K562 (cell line): ENCODE measurements at regions not wholly inside any gene's neighbourhood (a gene's known extent, or its start where the extent isn't known, plus 50 kb on each side); places are given as distances from the start of the nearest gene placed in this dataset.

ENCODE experiments used
- ATAC-seq: fragments of 200-7000 bp; cut with Tn5 transposase; 3 replicates; pipeline ENCODE4 v1.9.1; 2020; ENCODE audit warnings: moderate library complexity
- BruUV-seq: library from RNA; stranded (reverse); fragments of 400-500 nt; replicated peaks from 2 replicates; lab custom pipeline; 2021; lab: Mats Ljungman, UMichigan
- CTCF ChIA-PET: fragments of 300-600 bp; formaldehyde crosslinking; extraction: SDS; loops from one replicate; lab custom pipeline; 2021; ENCODE audit warnings: low intra/inter-chr PET ratio; lab: Yijun Ruan, JAX
- POLR2A ChIA-PET: fragments of 300-600, 350-650 bp; sonication (Branson Sonifier 250); formaldehyde crosslinking; extraction: SDS; loops from one replicate; lab custom pipeline; 2021; ENCODE audit warnings: antibody characterized with exemption, inconsistent platforms; lab: Yijun Ruan, JAX
- DNase-seq, 4 experiments: peaks; one replicate each; pipeline versions ENCODE4 v3.0.0 to v3.0.0-alpha.2; 2011 to 2018; ENCODE audit warnings: low spot score in 3 of 4, mixed read lengths in 3 of 4; ENCODE audit errors: extremely low read depth in 1 of 4
- FAIRE-seq: peaks from 2 replicates; lab custom pipeline; 2011; peaks lifted over from hg19 to GRCh38; lab: Jason Lieb, UNC
- H2AFZ ChIP-seq: 2 replicates; pipeline ENCODE4 v1.6.0; 2011; ENCODE audit warnings: low read depth, low read length, control low read depth, inconsistent platforms
- H3K27ac ChIP-seq: fragments of 200-600 bp; 3 replicates; pipeline ENCODE4 v1.8.0; 2011; ENCODE audit warnings: low read depth, mild to moderate bottlenecking, control low read depth, inconsistent platforms, low read length, moderate library complexity, mixed read lengths; ENCODE audit errors: extremely low read depth
- H3K27me3 ChIP-seq, 2 experiments: fragments of 300-600 bp in 1 of 2; 2 replicates in 1 of 2; 3 replicates in 1 of 2; pipeline versions ENCODE4 v1.6.0 to v1.8.0; 2011; ENCODE audit warnings: inconsistent platforms in 2 of 2, low read length in 2 of 2, mild to moderate bottlenecking in 1 of 2, mixed read lengths in 1 of 2, moderate library complexity in 1 of 2; ENCODE audit not compliant: control insufficient read depth in 2 of 2, insufficient read depth in 2 of 2
- H3K36me3 ChIP-seq: fragments of 300-600 bp; 3 replicates; pipeline ENCODE4 v1.8.0; 2011; ENCODE audit warnings: mild to moderate bottlenecking, low read length, inconsistent platforms; ENCODE audit not compliant: control insufficient read depth, insufficient read depth
- H3K4me1 ChIP-seq, 2 experiments: fragments of 200-600 bp in 1 of 2; replicated peaks in 1 of 2; 2 replicates in 1 of 2; 3 replicates in 1 of 2; pipeline versions ENCODE4 v1.5.1 to v1.8.0; 2011; ENCODE audit warnings: inconsistent platforms in 2 of 2, low read length in 2 of 2, mild to moderate bottlenecking in 1 of 2, mixed read lengths in 1 of 2, moderate library complexity in 1 of 2; ENCODE audit not compliant: control insufficient read depth in 2 of 2, insufficient read depth in 2 of 2
- H3K4me2 ChIP-seq: 2 replicates; pipeline ENCODE4 v1.6.1; 2011; ENCODE audit warnings: low read length, control low read depth, inconsistent platforms, mixed read lengths; ENCODE audit not compliant: insufficient read depth
- H3K4me3 ChIP-seq: fragments of 200-600 bp; sonication (generic), shearing (Covaris generic); 2 replicates; pipeline ENCODE4 v1.5.1; 2016; ENCODE audit warnings: control low read depth, inconsistent platforms
- H3K79me2 ChIP-seq: fragments of 200-600 bp; 3 replicates; pipeline ENCODE4 v1.8.0; 2011; ENCODE audit warnings: low read length, inconsistent platforms; ENCODE audit not compliant: control insufficient read depth, insufficient read depth
- H3K9ac ChIP-seq, 2 experiments: 2 replicates each; pipeline versions ENCODE4 v1.6.0 to v1.6.1; 2011; ENCODE audit warnings: low read depth in 2 of 2, low read length in 2 of 2, control low read depth in 1 of 2, inconsistent platforms in 1 of 2, mild to moderate bottlenecking in 1 of 2, mixed read lengths in 1 of 2; ENCODE audit not compliant: insufficient read depth in 1 of 2
- H3K9me1 ChIP-seq: one replicate; pipeline ENCODE4 v1.6.0; 2011; ENCODE audit warnings: inconsistent platforms, mild to moderate bottlenecking, low read length, moderate library complexity; ENCODE audit not compliant: control insufficient read depth, insufficient read depth
- H3K9me3 ChIP-seq: replicated peaks from 2 replicates; pipeline ENCODE4 v1.5.1; 2011; ENCODE audit warnings: low read depth, low read length, inconsistent platforms; ENCODE audit not compliant: control insufficient read depth, insufficient read depth
- H4K20me1 ChIP-seq: replicated peaks from 2 replicates; pipeline ENCODE4 v1.6.1; 2011; ENCODE audit warnings: low read length, inconsistent platforms, mixed read lengths; ENCODE audit not compliant: control insufficient read depth, insufficient read depth
- CXXC5 ChIP-seq: fragments of 250-450 bp; sonication (Bioruptor Pico); IDR thresholded peaks from 2 replicates; pipeline ENCODE4 v1.8.0; 2022; ENCODE audit warnings: inconsistent platforms, mild to moderate bottlenecking, moderate library complexity
- DIDO1 ChIP-seq: fragments of 450-650 bp; IDR thresholded peaks from 2 replicates; pipeline ENCODE4 v1.6.1; 2016; ENCODE audit warnings: low read depth, missing biosample characterization, missing genetic modification characterization
- FOXK2 ChIP-seq, 2 experiments: fragments of 450-650 bp; IDR thresholded peaks in 1 of 2; conservative IDR thresholded peaks in 1 of 2; 2 replicates each; pipeline ENCODE4 v1.6.1; 2016; ENCODE audit warnings: low read depth in 2 of 2, mild to moderate bottlenecking in 1 of 2
- HMG20B ChIP-seq: fragments of 250-450 bp; sonication (Bioruptor Pico); IDR thresholded peaks from 2 replicates; pipeline ENCODE4 v1.5.0; 2021; ENCODE audit warnings: mild to moderate bottlenecking
- HNRNPK ChIP-seq: fragments of 200-400 bp; formaldehyde crosslinking; IDR thresholded peaks from one replicate; pipeline ENCODE4 v1.6.1; 2018; ENCODE audit warnings: mild to moderate bottlenecking, low read depth, low read length; ENCODE audit not compliant: poor library complexity, severe bottlenecking
- KAT8 ChIP-seq: fragments of 450-650 bp; IDR thresholded peaks from 2 replicates; pipeline ENCODE4 v1.6.1; 2016; ENCODE audit warnings: low read depth, mild to moderate bottlenecking
- KDM4B ChIP-seq, 2 experiments: fragments of 450-650 bp in 1 of 2; sonication (generic) in 1 of 2; IDR thresholded peaks; 2 replicates each; pipeline ENCODE4 v1.6.1; 2016 to 2017; ENCODE audit warnings: borderline replicate concordance in 2 of 2, antibody characterized with exemption in 1 of 2, low read depth in 1 of 2, mild to moderate bottlenecking in 1 of 2
- KHSRP ChIP-seq: fragments of 450-650 bp; IDR thresholded peaks from 2 replicates; pipeline ENCODE4 v1.6.1; 2017
- MECOM ChIP-seq: fragments of 250-450 bp; sonication (Bioruptor Pico); IDR thresholded peaks from 2 replicates; pipeline ENCODE4 v1.8.0; 2022; ENCODE audit warnings: inconsistent platforms
- MEIS2 ChIP-seq: fragments of 450-650 bp; IDR thresholded peaks from 2 replicates; pipeline ENCODE4 v1.6.1; 2014; ENCODE audit warnings: mild to moderate bottlenecking; ENCODE audit not compliant: partially characterized antibody
- MXI1 ChIP-seq: IDR thresholded peaks from 2 replicates; pipeline ENCODE4 v1.6.1; 2011; ENCODE audit warnings: low read depth, mild to moderate bottlenecking, improper control_type of control experiment, low read length
- OTX1 ChIP-seq: fragments of 450-650 bp; formaldehyde crosslinking; IDR thresholded peaks from 2 replicates; pipeline ENCODE4 v1.4.0; 2022; ENCODE audit warnings: mild to moderate bottlenecking
- PHB2 ChIP-seq: fragments of 450-650 bp; IDR thresholded peaks from 2 replicates; pipeline ENCODE4 v1.6.1; 2017; ENCODE audit warnings: low read depth
- TRIM24 ChIP-seq, 2 experiments: fragments of 450-650 bp; IDR thresholded peaks; 2 replicates each; pipeline ENCODE4 v1.6.1; 2016
- ZNF274 ChIP-seq: IDR thresholded peaks from 2 replicates; pipeline ENCODE4 v1.6.1; 2011; ENCODE audit warnings: low read depth, mild to moderate bottlenecking, low read length, moderate library complexity, borderline replicate concordance
- ZNF436 ChIP-seq: fragments of 250-450, 450-650 bp; sonication (Bioruptor Pico); formaldehyde crosslinking; IDR thresholded peaks from 2 replicates; pipeline ENCODE4 v1.7.0; 2020; ENCODE audit warnings: mild to moderate bottlenecking
- ZNF785 ChIP-seq: fragments of 250-450 bp; sonication (Bioruptor Pico); IDR thresholded peaks from 2 replicates; pipeline ENCODE4 v1.4.0; 2020; ENCODE audit warnings: mild to moderate bottlenecking
- in situ Hi-C: fragments of 300-500 bp; cut with MboI; formaldehyde crosslinking; loops from 4 replicates; pipeline ENCODE4 v1.15.0; 2018; ENCODE audit warnings: inconsistent platforms, mixed read lengths
- intact Hi-C: fragments of 100-400 bp; cut with micrococcal nuclease; formaldehyde crosslinking; loops from 2 replicates; pipeline ENCODE4 v1.14.2; 2022
- TF ChIP-seq, protein P1 (sequence below): sonication (generic); formaldehyde crosslinking; IDR thresholded peaks from 2 replicates; pipeline ENCODE4 v1.8.1; 2023; ENCODE audit warnings: mild to moderate bottlenecking, missing genetic modification reagents

DNA sequence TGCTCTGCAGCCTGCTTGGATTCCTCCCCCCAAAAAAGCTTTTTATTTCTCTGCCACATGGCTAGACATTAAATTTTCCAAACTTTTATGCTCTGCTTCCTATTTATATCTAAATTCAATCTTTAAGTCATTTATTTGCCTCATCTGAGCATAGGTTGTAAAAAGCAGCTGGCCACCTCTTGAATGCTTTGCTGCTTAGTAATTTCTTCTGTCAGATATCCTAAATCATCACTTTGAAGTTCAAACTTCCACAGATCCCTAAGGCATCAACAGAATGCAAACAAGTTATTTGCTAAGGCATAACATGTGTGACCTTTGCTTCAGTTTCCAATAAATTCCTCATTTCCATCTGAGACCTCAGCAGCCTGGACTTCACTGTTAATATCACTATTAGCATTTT lies 209.6 kb downstream of the FSCB start:
- Histone ChIP-seq H3K9me1 (no peaks in the 10 kb centered on the region), H3K36me3 (no peaks in the 10 kb centered on the region), H3K27me3 (no peaks in the 10 kb centered on the region), H3K4me1 (no peaks in the 10 kb centered on the region), H3K27ac (no peak overlapping the region), H3K79me2 (no peaks in the 10 kb centered on the region), H3K4me2 (no peak overlapping the region), H3K9me3 (no peaks in the 10 kb centered on the region), H3K4me3 (no peak overlapping the region), H3K9ac (no peak overlapping the region), H2AFZ (no peak overlapping the region), H4K20me1 (no peaks in the 10 kb centered on the region)
- BruUV-seq = no TSS peak
- in situ Hi-C loops (no loop called here), intact Hi-C loops (no loop called here)
- no peak for FAIRE-seq
- no peak for TF ChIP-seq FOXK2 (conservative IDR thresholded peaks at IDR 0.05 in 1 of 2, IDR thresholded peaks at IDR 0.05 in 1 of 2; ENCODE audit: low read depth in 2 of 2)
- no peak for TF ChIP-seq MEIS2
- TF ChIP-seq OTX1 (CRISPR knock-in tag) = no peak
- no peak for TF ChIP-seq KDM4B (IDR thresholded peaks at IDR 0.05; ENCODE audit: borderline replicate concordance in 2 of 2, low read depth in 1 of 2)
- no peak for TF ChIP-seq TRIM24 (IDR thresholded peaks at IDR 0.05)
- no peak for TF ChIP-seq ZNF436 (CRISPR knock-in tag)
- TF ChIP-seq DIDO1 (tag) = no peak
- no peak for TF ChIP-seq MXI1
- TF ChIP-seq KHSRP = no peak
- no peak for TF ChIP-seq HMG20B (CRISPR knock-in tag)
- no peak for TF ChIP-seq CXXC5 (CRISPR knock-in tag)
- no peak for TF ChIP-seq HNRNPK
- no peak for TF ChIP-seq PHB2
- no peak for TF ChIP-seq ZNF785 (CRISPR knock-in tag)
- TF ChIP-seq, protein P1, sequence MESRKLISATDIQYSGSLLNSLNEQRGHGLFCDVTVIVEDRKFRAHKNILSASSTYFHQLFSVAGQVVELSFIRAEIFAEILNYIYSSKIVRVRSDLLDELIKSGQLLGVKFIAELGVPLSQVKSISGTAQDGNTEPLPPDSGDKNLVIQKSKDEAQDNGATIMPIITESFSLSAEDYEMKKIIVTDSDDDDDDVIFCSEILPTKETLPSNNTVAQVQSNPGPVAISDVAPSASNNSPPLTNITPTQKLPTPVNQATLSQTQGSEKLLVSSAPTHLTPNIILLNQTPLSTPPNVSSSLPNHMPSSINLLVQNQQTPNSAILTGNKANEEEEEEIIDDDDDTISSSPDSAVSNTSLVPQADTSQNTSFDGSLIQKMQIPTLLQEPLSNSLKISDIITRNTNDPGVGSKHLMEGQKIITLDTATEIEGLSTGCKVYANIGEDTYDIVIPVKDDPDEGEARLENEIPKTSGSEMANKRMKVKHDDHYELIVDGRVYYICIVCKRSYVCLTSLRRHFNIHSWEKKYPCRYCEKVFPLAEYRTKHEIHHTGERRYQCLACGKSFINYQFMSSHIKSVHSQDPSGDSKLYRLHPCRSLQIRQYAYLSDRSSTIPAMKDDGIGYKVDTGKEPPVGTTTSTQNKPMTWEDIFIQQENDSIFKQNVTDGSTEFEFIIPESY (CRISPR knock-in tag) = no peak
- no peak for TF ChIP-seq KAT8
- TF ChIP-seq MECOM = no peak
- no peak for TF ChIP-seq ZNF274
- no peak for DNase-seq
- POLR2A ChIA-PET = no interaction called here
- CTCF ChIA-PET = no interaction called here
- no peak for ATAC-seq
